Right lobe of liver (tissue), 6 donors: ENCODE measurements at regions not wholly inside any gene's neighbourhood (a gene's known extent, or its start where the extent isn't known, plus 50 kb on each side); places are given as distances from the start of the nearest gene placed in this dataset.

ENCODE experiments used
- ATAC-seq, 4 donors: fragments of 200-7000 bp; cut with Tn5 transposase; one replicate each; pipeline ENCODE4 v1.9.1; 2020; ENCODE audit warnings: mild to moderate bottlenecking in 4 of 4, moderate library complexity in 4 of 4
- DNase-seq, 3 donors: peaks; one replicate each; pipeline ENCODE4 v3.0.0-alpha.2; 2020
- H3K27ac ChIP-seq, 3 donors: fragments of 200-600 bp; one replicate each; pipeline ENCODE4 v1.8.0; 2022
- H3K27me3 ChIP-seq, 2 donors: fragments of 200-600 bp; one replicate each; pipeline ENCODE4 v1.8.0; 2022
- H3K36me3 ChIP-seq, 4 donors: fragments of 200-600 bp; sonication (generic) in 1 of 4; one replicate each; pipeline versions ENCODE4 v1.5.1 to v1.8.0; 2017 to 2022; ENCODE audit warnings: control low read depth in 1 of 4
- H3K4me1 ChIP-seq, 4 donors: fragments of 200-600 bp; sonication (generic) in 1 of 4; one replicate each; pipeline versions ENCODE4 v1.5.1 to v1.8.0; 2017 to 2022; ENCODE audit warnings: control low read depth in 1 of 4
- H3K4me3 ChIP-seq, 3 donors: fragments of 200-600 bp; one replicate each; pipeline ENCODE4 v1.8.0; 2022
- H3K9me3 ChIP-seq, 4 donors: fragments of 200-600 bp; sonication (generic) in 1 of 4; one replicate each; pipeline versions ENCODE4 v1.5.1 to v1.8.0; 2017 to 2022; ENCODE audit warnings: control low read depth in 1 of 4
- POLR2A ChIP-seq: fragments of 450-650 bp; IDR thresholded peaks from one replicate; pipeline ENCODE4 v1.6.1; 2017; ENCODE audit warnings: antibody characterized with exemption, mild to moderate bottlenecking
- WGBS: methylation state at CpG from one replicate; pipeline ENCODE4 v1.1.6; 2018; ENCODE audit warnings: low coverage, low lambda C conversion rate; ENCODE audit not compliant: insufficient coverage; ENCODE audit errors: missing lambda C conversion rate; 5-methylcytosine and 5-hydroxymethylcytosine counted together
- intact Hi-C, 2 donors: fragments of 100-400 bp; cut with DNase I; formaldehyde crosslinking; loops; one replicate each; pipeline versions ENCODE4 v1.11.2 to v1.14.1; 2022
- TF ChIP-seq, protein P1 (sequence below), 4 donors: fragments of 200-600 bp in 3 of 4; fragments of 450-650 bp in 1 of 4; IDR thresholded peaks; one replicate each; pipeline versions ENCODE4 v1.5.1 to v1.8.0; 2016 to 2022; ENCODE audit warnings: antibody characterized with exemption in 4 of 4, mild to moderate bottlenecking in 2 of 4
- donor health status: DM: no; HTN: yes; CAD: no.
- donor health status: DM: no; HTN: no; CAD: no.
- donor health status: DM: no; HTN: no; CAD: no.
- donor health status: DM: no; HTN: yes; CAD: no.
- donor health status: DM: no; HTN: yes; CAD: no.

- Histone ChIP-seq H3K27me3 (no peaks in the 10 kb centered on the region), H3K36me3 (no peaks in the 10 kb centered on the region), H3K4me3 (no peak overlapping the region), H3K27ac (no peak overlapping the region), H3K4me1 (no peaks in the 10 kb centered on the region), H3K9me3 (no peaks in the 10 kb centered on the region)
- ATAC-seq (no peak), DNase-seq (peak in 2 of 3 donors; percentile 40 to 41)
- WGBS: 59% methylated on average over 5 of the region's 26 CpGs
- intact Hi-C loops: no loop called here
- TF ChIP-seq POLR2A: no peak
- TF ChIP-seq, protein P1, sequence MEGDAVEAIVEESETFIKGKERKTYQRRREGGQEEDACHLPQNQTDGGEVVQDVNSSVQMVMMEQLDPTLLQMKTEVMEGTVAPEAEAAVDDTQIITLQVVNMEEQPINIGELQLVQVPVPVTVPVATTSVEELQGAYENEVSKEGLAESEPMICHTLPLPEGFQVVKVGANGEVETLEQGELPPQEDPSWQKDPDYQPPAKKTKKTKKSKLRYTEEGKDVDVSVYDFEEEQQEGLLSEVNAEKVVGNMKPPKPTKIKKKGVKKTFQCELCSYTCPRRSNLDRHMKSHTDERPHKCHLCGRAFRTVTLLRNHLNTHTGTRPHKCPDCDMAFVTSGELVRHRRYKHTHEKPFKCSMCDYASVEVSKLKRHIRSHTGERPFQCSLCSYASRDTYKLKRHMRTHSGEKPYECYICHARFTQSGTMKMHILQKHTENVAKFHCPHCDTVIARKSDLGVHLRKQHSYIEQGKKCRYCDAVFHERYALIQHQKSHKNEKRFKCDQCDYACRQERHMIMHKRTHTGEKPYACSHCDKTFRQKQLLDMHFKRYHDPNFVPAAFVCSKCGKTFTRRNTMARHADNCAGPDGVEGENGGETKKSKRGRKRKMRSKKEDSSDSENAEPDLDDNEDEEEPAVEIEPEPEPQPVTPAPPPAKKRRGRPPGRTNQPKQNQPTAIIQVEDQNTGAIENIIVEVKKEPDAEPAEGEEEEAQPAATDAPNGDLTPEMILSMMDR (IDR thresholded peaks at IDR 0.05): no peak
Measured at GRCh38 chr2:239778042-239778851, 246.9 kb downstream of the NDUFA10 start.

- H3K27me3 ChIP-seq: no peaks in the 10 kb centered on the region
- TF ChIP-seq, protein P1 (IDR thresholded peaks at IDR 0.05): no peak
- no peak for TF ChIP-seq POLR2A
- no peak overlapping the region for H3K4me3 ChIP-seq
- intact Hi-C loops: no loop called here
- H3K9me3 ChIP-seq: no peaks in the 10 kb centered on the region
- H3K4me1 ChIP-seq: no peaks in the 10 kb centered on the region
- no peaks in the 10 kb centered on the region for H3K36me3 ChIP-seq
- no peak overlapping the region for H3K27ac ChIP-seq
- no peak for ATAC-seq
- WGBS: 78% methylated on average over 7 of the region's 11 CpGs
- DNase-seq: peak in 1 of 3 donors; percentile 18
Measured at GRCh38 chr2:239777219-239777618, 247.9 kb downstream of the NDUFA10 start.

DNA sequence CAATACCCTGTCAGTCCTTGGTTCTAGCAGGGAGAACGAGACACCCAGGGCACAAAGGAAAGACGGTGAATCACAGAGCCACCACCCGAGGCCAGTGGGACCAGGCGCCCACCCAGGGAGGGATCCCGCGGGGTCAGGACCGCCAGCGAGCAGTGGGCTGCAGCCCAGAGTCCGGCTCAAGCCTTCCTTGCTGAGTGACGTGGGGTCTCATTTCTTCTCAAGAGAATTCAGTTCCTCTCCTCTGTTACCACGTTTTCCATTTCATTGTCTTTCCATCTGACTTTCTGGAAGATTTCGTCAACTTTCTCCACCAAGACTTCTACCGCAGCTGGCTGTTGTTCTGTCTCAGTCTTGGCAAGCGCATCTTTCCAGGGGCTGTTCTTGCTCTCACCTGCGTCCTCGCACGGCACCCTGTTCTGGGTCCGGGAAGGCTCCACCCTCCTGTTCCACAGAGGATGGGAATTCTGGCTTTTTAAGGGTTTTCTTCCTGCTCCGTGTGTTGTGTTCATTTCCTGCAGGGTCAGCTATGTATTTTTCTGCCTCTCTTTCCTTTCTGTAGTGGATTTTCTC lies 248.6 kb downstream of the NDUFA10 start:
- no peak for ATAC-seq
- Histone ChIP-seq H3K9me3 (no peaks in the 10 kb centered on the region), H3K36me3 (no peaks in the 10 kb centered on the region), H3K27me3 (no peaks in the 10 kb centered on the region), H3K4me3 (no peak overlapping the region), H3K4me1 (no peaks in the 10 kb centered on the region), H3K27ac (no peak overlapping the region)
- 57% methylated on average over 10 of the region's 19 CpGs for WGBS
- no peak for TF ChIP-seq POLR2A
- TF ChIP-seq, protein P1 (IDR thresholded peaks at IDR 0.05): no peak
- intact Hi-C loops: no loop called here
- peak in 2 of 3 donors; percentile 24 to 31 for DNase-seq

- H3K36me3 ChIP-seq: no peaks in the 10 kb centered on the region
- H3K27me3 ChIP-seq: no peaks in the 10 kb centered on the region
- ATAC-seq (peak in 2 of 4 donors; percentile 11 to 35), DNase-seq (peak in 1 of 3 donors; percentile 16)
- no peak overlapping the region for H3K27ac ChIP-seq
- no peaks in the 10 kb centered on the region for H3K4me1 ChIP-seq
- 53% methylated on average over 20 of the region's 21 CpGs for WGBS
- no peak overlapping the region for H3K4me3 ChIP-seq
- intact Hi-C loops: no loop called here
- TF ChIP-seq, protein P1 (IDR thresholded peaks at IDR 0.05): no peak
- TF ChIP-seq POLR2A: no peak
- H3K9me3 ChIP-seq: no peaks in the 10 kb centered on the region
Measured at GRCh38 chr2:239775623-239776435, 249.3 kb downstream of the NDUFA10 start.
